Neural progenitor cell (in vitro differentiated cells): ENCODE measurements at regions not wholly inside any gene's neighbourhood (a gene's known extent, or its start where the extent isn't known, plus 50 kb on each side); places are given as distances from the start of the nearest gene placed in this dataset.

Experiments used
- DNase-seq: peaks from one replicate; pipeline ENCODE4 v3.0.0-alpha.2; 2016; ENCODE audit warnings: low spot score
- H2AFZ ChIP-seq: fragments of 200-600 bp; sonication (generic); replicated peaks from 2 replicates; pipeline ENCODE4 v1.6.1; 2016; ENCODE audit warnings: antibody characterized with exemption
- H3F3A ChIP-seq: fragments of 200-600 bp; sonication (generic); 2 replicates; pipeline ENCODE4 v1.6.1; 2016; ENCODE audit warnings: antibody characterized with exemption, low read depth
- H3K27ac ChIP-seq: fragments of 200-600 bp; sonication (generic); 2 replicates; pipeline ENCODE4 v1.5.1; 2016; ENCODE audit warnings: mild to moderate bottlenecking
- H3K27me3 ChIP-seq: fragments of 200-600 bp; sonication (generic); 2 replicates; pipeline ENCODE4 v1.6.1; 2016; ENCODE audit warnings: mild to moderate bottlenecking, moderate library complexity
- H3K36me3 ChIP-seq: fragments of 200-600 bp; sonication (generic); 2 replicates; pipeline ENCODE4 v1.5.1; 2016
- H3K4me1 ChIP-seq: fragments of 200-600 bp; sonication (generic); 2 replicates; pipeline ENCODE4 v1.6.1; 2016; ENCODE audit warnings: mixed run types
- H3K4me2 ChIP-seq: fragments of 200-600 bp; sonication (generic); 2 replicates; pipeline ENCODE4 v1.6.1; 2016
- H3K4me3 ChIP-seq: fragments of 200-600 bp; sonication (generic); 2 replicates; pipeline ENCODE4 v1.5.1; 2016
- H3K79me2 ChIP-seq: fragments of 200-600 bp; sonication (generic); 2 replicates; pipeline ENCODE4 v1.6.1; 2016; ENCODE audit warnings: low read depth
- H3K9ac ChIP-seq: fragments of 200-600 bp; sonication (generic); 2 replicates; pipeline ENCODE4 v1.6.1; 2016
- H3K9me3 ChIP-seq: fragments of 200-600 bp; sonication (generic); 2 replicates; pipeline ENCODE4 v1.5.1; 2016; ENCODE audit warnings: low read depth
- H4K20me1 ChIP-seq: fragments of 200-600 bp; sonication (generic); 2 replicates; pipeline ENCODE4 v1.6.1; 2016; ENCODE audit warnings: low read depth
- H3K27ac Mint-ChIP-seq: 3 replicates; pipeline ENCODE4 v1.8.0; 2021; ENCODE audit warnings: mixed read lengths
- H3K27me3 Mint-ChIP-seq: 2 replicates; pipeline ENCODE4 v1.8.0; 2022; ENCODE audit warnings: low read depth, mild to moderate bottlenecking, inconsistent platforms, moderate library complexity, mixed read lengths; ENCODE audit not compliant: insufficient read depth
- H3K36me3 Mint-ChIP-seq: 3 replicates; pipeline ENCODE4 v1.8.0; 2021; ENCODE audit warnings: mixed read lengths
- H3K4me1 Mint-ChIP-seq: 3 replicates; pipeline ENCODE4 v1.8.0; 2021; ENCODE audit warnings: mixed read lengths
- H3K4me3 Mint-ChIP-seq: 3 replicates; pipeline ENCODE4 v1.8.0; 2021; ENCODE audit warnings: mild to moderate bottlenecking, moderate library complexity, mixed read lengths
- H3K9me3 Mint-ChIP-seq: 3 replicates; pipeline ENCODE4 v1.8.0; 2020; ENCODE audit warnings: mixed read lengths
- CTCF ChIP-seq: fragments of 200-600 bp; sonication (generic); IDR thresholded peaks from 2 replicates; pipeline ENCODE4 v1.5.1; 2017; ENCODE audit warnings: antibody characterized with exemption, mild to moderate bottlenecking
- EZH2 ChIP-seq: fragments of 200-600 bp; sonication (generic); IDR thresholded peaks from 2 replicates; pipeline ENCODE4 v1.6.1; 2017; ENCODE audit warnings: antibody characterized with exemption, mild to moderate bottlenecking, moderate library complexity
- EZH2phosphoT487 ChIP-seq: fragments of 200-600 bp; sonication (generic); IDR thresholded peaks from 2 replicates; pipeline ENCODE4 v1.6.1; 2017; ENCODE audit warnings: antibody characterized with exemption

- Mint-ChIP-seq H3K36me3 (no peaks in the 10 kb centered on the region), H3K27me3 (peaks cover 2% of the 10 kb centered on the region), H3K4me3 (no peak overlapping the region), H3K9me3 (no peaks in the 10 kb centered on the region), H3K27ac (no peak overlapping the region), H3K4me1 (peaks cover 10% of the 10 kb centered on the region)
- Histone ChIP-seq H4K20me1 (no peaks in the 10 kb centered on the region), H3K27ac (no peak overlapping the region), H3K79me2 (no peaks in the 10 kb centered on the region), H3K9me3 (no peaks in the 10 kb centered on the region), H3F3A (no peaks in the 10 kb centered on the region), H3K9ac (no peak overlapping the region), H3K36me3 (no peaks in the 10 kb centered on the region), H3K27me3 (no peaks in the 10 kb centered on the region), H3K4me3 (no peak overlapping the region), H2AFZ (no peak overlapping the region), H3K4me2 (no peak overlapping the region), H3K4me1 (no peaks in the 10 kb centered on the region)
- TF ChIP-seq EZH2 (no peak), CTCF (no peak), EZH2phosphoT487 (no peak)
- no peak for DNase-seq
Observed at GRCh38 chr6:170113141-170113540, 177.7 kb downstream of the DLL1 start.

GRCh38 chr6:170112583-170112860 is 178.4 kb downstream of the DLL1 start:
- Histone ChIP-seq H3K4me2 (no peak overlapping the region), H2AFZ (no peak overlapping the region), H3K27me3 (no peaks in the 10 kb centered on the region), H3K79me2 (no peaks in the 10 kb centered on the region), H3K36me3 (no peaks in the 10 kb centered on the region), H3K4me3 (no peak overlapping the region), H3F3A (no peaks in the 10 kb centered on the region), H4K20me1 (no peaks in the 10 kb centered on the region), H3K9me3 (no peaks in the 10 kb centered on the region), H3K27ac (no peak overlapping the region), H3K9ac (no peak overlapping the region), H3K4me1 (no peaks in the 10 kb centered on the region)
- H3K9me3 Mint-ChIP-seq, result no peaks in the 10 kb centered on the region
- H3K4me3 Mint-ChIP-seq, result no peak overlapping the region
- DNase-seq, result no peak
- no peaks in the 10 kb centered on the region for H3K36me3 Mint-ChIP-seq
- peaks cover 6% of the 10 kb centered on the region for H3K4me1 Mint-ChIP-seq
- peaks cover 4% of the 10 kb centered on the region for H3K27me3 Mint-ChIP-seq
- TF ChIP-seq EZH2phosphoT487, result no peak
- TF ChIP-seq CTCF, result no peak
- no peak for TF ChIP-seq EZH2
- H3K27ac Mint-ChIP-seq, result no peak overlapping the region

GRCh38 chr6:170111816-170112582 is 178.9 kb downstream of the DLL1 start:
- H3K27me3 Mint-ChIP-seq, result peaks cover 4% of the 10 kb centered on the region
- no peaks in the 10 kb centered on the region for H3K36me3 Mint-ChIP-seq
- H3K4me3 Mint-ChIP-seq, result no peak overlapping the region
- H3K9ac ChIP-seq, result no peak overlapping the region
- no peaks in the 10 kb centered on the region for H4K20me1 ChIP-seq
- H3K4me3 ChIP-seq, result no peak overlapping the region
- no peak overlapping the region for H3K27ac Mint-ChIP-seq
- H3K36me3 ChIP-seq, result no peaks in the 10 kb centered on the region
- H3K4me2 ChIP-seq, result no peak overlapping the region
- no peaks in the 10 kb centered on the region for H3K9me3 ChIP-seq
- no peaks in the 10 kb centered on the region for H3K4me1 ChIP-seq
- TF ChIP-seq EZH2phosphoT487 (no peak), EZH2 (no peak), CTCF (no peak)
- H3K9me3 Mint-ChIP-seq, result no peaks in the 10 kb centered on the region
- no peaks in the 10 kb centered on the region for H3K27me3 ChIP-seq
- H3K27ac ChIP-seq, result no peak overlapping the region
- H2AFZ ChIP-seq, result no peak overlapping the region
- H3F3A ChIP-seq, result no peaks in the 10 kb centered on the region
- peaks cover 6% of the 10 kb centered on the region for H3K4me1 Mint-ChIP-seq
- no peaks in the 10 kb centered on the region for H3K79me2 ChIP-seq
- DNase-seq, result no peak
